IMR-90 (cell line): ENCODE measurements at regions not wholly inside any gene's neighbourhood (a gene's known extent, or its start where the extent isn't known, plus 50 kb on each side); places are given as distances from the start of the nearest gene placed in this dataset.

ENCODE experiments used
- ATAC-seq: fragments of 200-7000 bp; cut with Tn5 transposase; 2 replicates; pipeline ENCODE4 v1.9.1; 2020; ENCODE audit warnings: low read depth, mild to moderate bottlenecking, moderate library complexity
- BruUV-seq: library from RNA; stranded (reverse); fragments of 400-500 nt; replicated peaks from 2 replicates; lab custom pipeline; 2021; lab: Mats Ljungman, UMichigan
- CTCF ChIA-PET: fragments of 300-600 bp; formaldehyde crosslinking; extraction: SDS; loops from one replicate; lab custom pipeline; 2021; ENCODE audit warnings: antibody characterized with exemption; lab: Yijun Ruan, JAX
- POLR2A ChIA-PET: fragments of 300-600 bp; sonication (Branson Sonifier 250); formaldehyde crosslinking; loops from one replicate; lab custom pipeline; 2022; ENCODE audit warnings: antibody characterized with exemption; ENCODE audit not compliant: unreplicated experiment; lab: Charles Lee
- DNase-seq: peaks from one replicate; pipeline ENCODE4 v3.0.0; 2013
- H2AFZ ChIP-seq: replicated peaks from 2 replicates; pipeline ENCODE3; 2013; ENCODE audit warnings: low read length, mild to moderate bottlenecking; ENCODE audit not compliant: poor library complexity
- H2AK5ac ChIP-seq: 2 replicates; pipeline ENCODE4 v1.6.1; 2013; ENCODE audit warnings: low read depth, low read length, inconsistent platforms
- H2AK9ac ChIP-seq: replicated peaks from 2 replicates; pipeline ENCODE3; 2013; ENCODE audit warnings: mild to moderate bottlenecking, low read depth, low read length, moderate library complexity; ENCODE audit not compliant: poor library complexity
- H2BK120ac ChIP-seq: 2 replicates; pipeline ENCODE4 v1.6.1; 2013; ENCODE audit warnings: low read depth, low read length, inconsistent platforms
- H2BK15ac ChIP-seq: 3 replicates; pipeline ENCODE4 v1.6.1; 2013; ENCODE audit warnings: low read depth, low read length, inconsistent platforms
- H2BK20ac ChIP-seq: 2 replicates; pipeline ENCODE4 v1.6.1; 2013; ENCODE audit warnings: low read depth, mild to moderate bottlenecking, inconsistent platforms, low read length, moderate library complexity
- H2BK5ac ChIP-seq: 2 replicates; pipeline ENCODE4 v1.6.1; 2013; ENCODE audit warnings: mild to moderate bottlenecking, low read depth, low read length, inconsistent platforms; ENCODE audit not compliant: poor library complexity, severe bottlenecking
- H3K14ac ChIP-seq: replicated peaks from 2 replicates; pipeline ENCODE4 v1.6.1; 2013; ENCODE audit warnings: low read depth, low read length, inconsistent platforms
- H3K18ac ChIP-seq: 2 replicates; pipeline ENCODE4 v1.6.1; 2013; ENCODE audit warnings: low read depth, low read length, control low read depth
- H3K23ac ChIP-seq: 2 replicates; pipeline ENCODE4 v1.6.1; 2013; ENCODE audit warnings: low read depth, low read length, inconsistent platforms
- H3K27ac ChIP-seq: 2 replicates; pipeline ENCODE4 v1.5.1; 2013; ENCODE audit warnings: mild to moderate bottlenecking, control low read depth, low read length; ENCODE audit not compliant: insufficient read depth
- H3K27me3 ChIP-seq: 2 replicates; pipeline ENCODE4 v1.6.1; 2013; ENCODE audit warnings: low read length; ENCODE audit not compliant: control insufficient read depth, insufficient read depth
- H3K36me3 ChIP-seq: 2 replicates; pipeline ENCODE4 v1.6.1; 2013; ENCODE audit warnings: low read length, mixed read lengths; ENCODE audit not compliant: control insufficient read depth, insufficient read depth
- H3K4ac ChIP-seq: 2 replicates; pipeline ENCODE4 v1.6.1; 2013; ENCODE audit warnings: low read depth, low read length, inconsistent platforms
- H3K4me1 ChIP-seq: 2 replicates; pipeline ENCODE4 v1.6.1; 2013; ENCODE audit warnings: low read length, mixed read lengths; ENCODE audit not compliant: control insufficient read depth, insufficient read depth
- H3K4me2 ChIP-seq: 2 replicates; pipeline ENCODE4 v1.6.1; 2013; ENCODE audit warnings: low read depth, mild to moderate bottlenecking, control low read depth, low read length, moderate library complexity
- H3K4me3 ChIP-seq: 2 replicates; pipeline ENCODE4 v1.5.1; 2013; ENCODE audit warnings: low read depth, mild to moderate bottlenecking, control low read depth, low read length, moderate library complexity; ENCODE audit not compliant: insufficient read depth
- H3K56ac ChIP-seq: 2 replicates; pipeline ENCODE4 v1.6.1; 2013; ENCODE audit warnings: low read length, inconsistent platforms; ENCODE audit not compliant: insufficient read depth; ENCODE audit errors: extremely low read depth
- H3K79me1 ChIP-seq, 2 experiments: 2 replicates each; pipeline ENCODE4 v1.6.1; 2013; ENCODE audit warnings: low read length in 2 of 2, inconsistent platforms in 1 of 2, low read depth in 1 of 2
- H3K9ac ChIP-seq: 2 replicates; pipeline ENCODE4 v1.6.1; 2013; ENCODE audit warnings: low read depth, low read length, control low read depth
- H3K9me1 ChIP-seq: 2 replicates; pipeline ENCODE4 v1.6.1; 2013; ENCODE audit warnings: low read length, inconsistent platforms; ENCODE audit not compliant: insufficient read depth
- H3K9me3 ChIP-seq: 2 replicates; pipeline ENCODE4 v1.6.1; 2013; ENCODE audit warnings: low read length; ENCODE audit not compliant: control insufficient read depth, insufficient read depth
- H4K20me1 ChIP-seq: 2 replicates; pipeline ENCODE4 v1.6.1; 2013; ENCODE audit warnings: low read length, inconsistent platforms; ENCODE audit not compliant: insufficient read depth
- H4K5ac ChIP-seq: 2 replicates; pipeline ENCODE4 v1.6.1; 2013; ENCODE audit warnings: mild to moderate bottlenecking, low read depth, low read length, control low read depth
- H4K8ac ChIP-seq, 2 experiments: 2 replicates each; pipeline ENCODE4 v1.6.1; 2013; ENCODE audit warnings: low read depth in 2 of 2, low read length in 2 of 2, control low read depth in 1 of 2, inconsistent platforms in 1 of 2
- H4K91ac ChIP-seq: 2 replicates; pipeline ENCODE4 v1.6.1; 2013; ENCODE audit warnings: low read depth, low read length, inconsistent platforms; ENCODE audit not compliant: insufficient read depth
- BHLHE40 ChIP-seq: fragments of 150-350 bp; IDR thresholded peaks from 2 replicates; pipeline ENCODE4 v1.6.1; 2016; ENCODE audit warnings: mild to moderate bottlenecking, low read depth, low read length
- FOS ChIP-seq: fragments of 150-350 bp; IDR thresholded peaks from 2 replicates; pipeline ENCODE4 v1.6.1; 2016; ENCODE audit warnings: low read depth, low read length
- MAFK ChIP-seq: IDR thresholded peaks from 2 replicates; pipeline ENCODE4 v1.6.1; 2012; ENCODE audit warnings: low read depth, low read length, improper control_type of control experiment
- MAZ ChIP-seq: IDR thresholded peaks from 2 replicates; pipeline ENCODE4 v1.6.1; 2012; ENCODE audit warnings: low read depth, mild to moderate bottlenecking, low read length, improper control_type of control experiment, moderate library complexity, borderline replicate concordance
- MXI1 ChIP-seq: IDR thresholded peaks from 2 replicates; pipeline ENCODE4 v1.6.1; 2012; ENCODE audit warnings: low read depth, mild to moderate bottlenecking, low read length, moderate library complexity, borderline replicate concordance
- NFE2L2 ChIP-seq: fragments of 150-350 bp; IDR thresholded peaks from 2 replicates; pipeline ENCODE4 v1.6.1; 2016; ENCODE audit warnings: low read depth, mild to moderate bottlenecking, low read length
- POLR2A ChIP-seq: IDR thresholded peaks from 2 replicates; pipeline ENCODE4 v1.6.1; 2012; ENCODE audit warnings: mild to moderate bottlenecking, low read depth, low read length
- RAD21 ChIP-seq: IDR thresholded peaks from 2 replicates; pipeline ENCODE4 v1.6.1; 2012; ENCODE audit warnings: low read length, improper control_type of control experiment
- RCOR1 ChIP-seq: IDR thresholded peaks from 2 replicates; pipeline ENCODE4 v1.6.1; 2012; ENCODE audit warnings: mild to moderate bottlenecking, low read length, improper control_type of control experiment; ENCODE audit not compliant: insufficient replicate concordance
- RFX5 ChIP-seq: IDR thresholded peaks from 2 replicates; pipeline ENCODE4 v1.8.0; 2012; ENCODE audit warnings: low read depth, mild to moderate bottlenecking, low read length, moderate library complexity
- SMC3 ChIP-seq: fragments of 150-350 bp; IDR thresholded peaks from 2 replicates; pipeline ENCODE4 v1.6.1; 2016; ENCODE audit warnings: low read depth, mild to moderate bottlenecking, antibody characterized with exemption, low read length, moderate library complexity
- USF2 ChIP-seq: fragments of 150-350 bp; IDR thresholded peaks from 2 replicates; pipeline ENCODE4 v1.6.1; 2017; ENCODE audit warnings: mild to moderate bottlenecking, antibody characterized with exemption, low read length, low read depth
- WGBS, 2 experiments: methylation state at CpG; one replicate each; pipeline versions ENCODE4 v1.1.5 to v1.1.7; 2013; ENCODE audit warnings: missing lambda C conversion rate in 2 of 2; ENCODE audit not compliant: insufficient read length in 1 of 2; ENCODE audit errors: extremely low coverage in 2 of 2; 5-methylcytosine and 5-hydroxymethylcytosine counted together
- dilution Hi-C: fragments of 300-500 bp; cut with HindIII; formaldehyde crosslinking; loops from one replicate; pipeline ENCODE4 v1.14.3; 2018; ENCODE audit warnings: low sequenced_read_pairs; ENCODE audit not compliant: unreplicated experiment
- in situ Hi-C: fragments of 300-500 bp; cut with MboI; formaldehyde crosslinking; loops from 3 replicates; pipeline ENCODE4 v1.14.3; 2019; ENCODE audit warnings: low sequenced_read_pairs, inconsistent platforms, mixed read lengths
- intact Hi-C: fragments of 100-400 bp; cut with micrococcal nuclease; formaldehyde crosslinking; loops from 2 replicates; pipeline ENCODE4 v1.10.0; 2022
- TF ChIP-seq, protein P1 (sequence below): conservative IDR thresholded peaks from 2 replicates; pipeline ENCODE4 v1.5.1; 2012; ENCODE audit warnings: mild to moderate bottlenecking, low read depth, low read length, improper control_type of control experiment

DNA sequence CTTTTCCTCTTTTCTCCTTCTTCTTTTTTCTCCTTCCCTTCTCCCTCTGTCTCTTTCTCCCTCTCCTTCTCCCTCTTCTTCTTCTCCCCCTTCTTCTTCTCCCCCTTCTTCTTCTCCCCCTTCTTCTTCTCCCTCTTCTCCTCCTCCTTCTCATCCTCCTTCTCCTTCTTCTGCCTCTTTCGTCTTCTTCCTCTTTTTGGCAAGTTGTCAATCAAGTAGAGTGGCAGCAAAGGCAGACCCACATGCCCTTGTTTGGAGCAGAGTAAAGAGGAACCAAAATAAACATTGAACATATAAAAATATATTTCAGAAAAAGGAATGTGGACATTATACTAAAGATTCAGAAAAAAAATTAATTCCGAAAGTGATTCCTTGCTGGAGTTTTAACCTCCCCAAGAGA lies 59.6 kb upstream of the ZNF33B start:
- Histone ChIP-seq H3K18ac (no peak overlapping the region), H4K91ac (no peak overlapping the region), H3K27me3 (no peaks in the 10 kb centered on the region), H3K9me3 (no peaks in the 10 kb centered on the region), H3K4me2 (no peak overlapping the region), H3K4me1 (no peaks in the 10 kb centered on the region), H2BK20ac (no peak overlapping the region), H3K14ac (no peak overlapping the region), H3K9ac (no peak overlapping the region), H4K5ac (no peak overlapping the region), H3K4me3 (no peak overlapping the region), H2BK5ac (no peak overlapping the region), H2BK120ac (no peak overlapping the region), H3K27ac (no peak overlapping the region), H3K23ac (no peak overlapping the region), H4K20me1 (no peaks in the 10 kb centered on the region), H3K9me1 (no peaks in the 10 kb centered on the region), H2AK5ac (no peak overlapping the region), H3K4ac (no peak overlapping the region), H2AK9ac (no peak overlapping the region), H4K8ac (no peak overlapping the region), H3K79me1 (no peaks in the 10 kb centered on the region), H2BK15ac (no peak overlapping the region), H3K56ac (no peak overlapping the region), H2AFZ (no peak overlapping the region), H3K36me3 (no peaks in the 10 kb centered on the region)
- dilution Hi-C loops (no loop called here), in situ Hi-C loops (no loop called here), intact Hi-C loops (no loop called here)
- no TSS peak for BruUV-seq
- ChIA-PET CTCF (no interaction called here), POLR2A (no interaction called here)
- no CpG with 5 or more reads among the region's 2 CpGs for WGBS, 2 experiments
- DNase-seq (no peak), ATAC-seq (no peak)
- TF ChIP-seq RAD21: no peak
- no peak for TF ChIP-seq MAZ
- TF ChIP-seq BHLHE40: no peak
- no peak for TF ChIP-seq USF2
- TF ChIP-seq, protein P1, sequence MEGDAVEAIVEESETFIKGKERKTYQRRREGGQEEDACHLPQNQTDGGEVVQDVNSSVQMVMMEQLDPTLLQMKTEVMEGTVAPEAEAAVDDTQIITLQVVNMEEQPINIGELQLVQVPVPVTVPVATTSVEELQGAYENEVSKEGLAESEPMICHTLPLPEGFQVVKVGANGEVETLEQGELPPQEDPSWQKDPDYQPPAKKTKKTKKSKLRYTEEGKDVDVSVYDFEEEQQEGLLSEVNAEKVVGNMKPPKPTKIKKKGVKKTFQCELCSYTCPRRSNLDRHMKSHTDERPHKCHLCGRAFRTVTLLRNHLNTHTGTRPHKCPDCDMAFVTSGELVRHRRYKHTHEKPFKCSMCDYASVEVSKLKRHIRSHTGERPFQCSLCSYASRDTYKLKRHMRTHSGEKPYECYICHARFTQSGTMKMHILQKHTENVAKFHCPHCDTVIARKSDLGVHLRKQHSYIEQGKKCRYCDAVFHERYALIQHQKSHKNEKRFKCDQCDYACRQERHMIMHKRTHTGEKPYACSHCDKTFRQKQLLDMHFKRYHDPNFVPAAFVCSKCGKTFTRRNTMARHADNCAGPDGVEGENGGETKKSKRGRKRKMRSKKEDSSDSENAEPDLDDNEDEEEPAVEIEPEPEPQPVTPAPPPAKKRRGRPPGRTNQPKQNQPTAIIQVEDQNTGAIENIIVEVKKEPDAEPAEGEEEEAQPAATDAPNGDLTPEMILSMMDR: no peak
- no peak for TF ChIP-seq FOS
- TF ChIP-seq MAFK: no peak
- TF ChIP-seq RFX5: no peak
- TF ChIP-seq SMC3: no peak
- no peak for TF ChIP-seq MXI1
- no peak for TF ChIP-seq NFE2L2
- TF ChIP-seq RCOR1: no peak
- TF ChIP-seq POLR2A: no peak
